MCF 10A (cell line): ENCODE measurements at regions not wholly inside any gene's neighbourhood (a gene's known extent, or its start where the extent isn't known, plus 50 kb on each side); places are given as distances from the start of the nearest gene placed in this dataset.
"Not testable (repeated sequence)": the region's sequence is repeated elsewhere in the genome, so short reads cannot be mapped to it uniquely, and the experiment has no call there.

Source experiments
- BruUV-seq: library from RNA; stranded (reverse); fragments of 400-500 nt; replicated peaks from 2 replicates; lab custom pipeline; 2021; lab: Mats Ljungman, UMichigan
- CTCF ChIA-PET: fragments of 300-600 bp; sonication (Branson Sonifier 250); formaldehyde crosslinking; extraction: SDS; loops from one replicate; lab custom pipeline; 2021; ENCODE audit warnings: antibody characterized with exemption, inconsistent platforms; lab: Yijun Ruan, JAX
- POLR2A ChIA-PET: fragments of 300-600, 350-650 bp; sonication (Branson Sonifier 250); formaldehyde crosslinking; extraction: SDS; loops from one replicate; lab custom pipeline; 2020; ENCODE audit warnings: antibody characterized with exemption, inconsistent platforms; lab: Yijun Ruan, JAX
- DNase-seq: peaks from one replicate; pipeline ENCODE4 v3.0.0-alpha.2; 2018; ENCODE audit not compliant: unreplicated experiment
- H3K27ac Mint-ChIP-seq: one replicate; pipeline ENCODE4 v1.8.0; 2022; ENCODE audit warnings: mild to moderate bottlenecking, low read depth, mixed read lengths; ENCODE audit not compliant: unreplicated experiment
- H3K27me3 Mint-ChIP-seq: one replicate; pipeline ENCODE4 v1.8.0; 2022; ENCODE audit warnings: mixed read lengths; ENCODE audit not compliant: insufficient read depth, unreplicated experiment
- H3K36me3 Mint-ChIP-seq: one replicate; pipeline ENCODE4 v1.8.0; 2022; ENCODE audit warnings: mild to moderate bottlenecking, moderate library complexity, mixed read lengths; ENCODE audit not compliant: insufficient read depth, unreplicated experiment
- H3K4me1 Mint-ChIP-seq: one replicate; pipeline ENCODE4 v1.8.0; 2022; ENCODE audit warnings: mixed read lengths; ENCODE audit not compliant: insufficient read depth, unreplicated experiment
- H3K4me3 Mint-ChIP-seq: one replicate; pipeline ENCODE4 v1.8.0; 2022; ENCODE audit warnings: mild to moderate bottlenecking, moderate library complexity, mixed read lengths; ENCODE audit not compliant: unreplicated experiment
- H3K9me3 Mint-ChIP-seq: one replicate; pipeline ENCODE4 v1.8.0; 2022; ENCODE audit warnings: mixed read lengths; ENCODE audit not compliant: unreplicated experiment
- CTCF ChIP-seq: fragments of 200-600 bp; IDR thresholded peaks from one replicate; pipeline ENCODE4 v1.8.0; 2022; ENCODE audit warnings: antibody characterized with exemption, mild to moderate bottlenecking; ENCODE audit not compliant: unreplicated experiment
- intact Hi-C: fragments of 100-400 bp; cut with micrococcal nuclease; formaldehyde crosslinking; loops from 2 replicates; pipeline ENCODE4 v1.14.1; 2022

GRCh38 chr3:110504401-110504800 lies 567.2 kb upstream of the NECTIN3 start:
- no peak for TF ChIP-seq CTCF
- Mint-ChIP-seq H3K4me3 (no peak overlapping the region), H3K27me3 (no peaks in the 10 kb centered on the region), H3K36me3 (no peaks in the 10 kb centered on the region), H3K9me3 (peaks cover 9% of the 10 kb centered on the region), H3K4me1 (no peaks in the 10 kb centered on the region), H3K27ac (no peak overlapping the region)
- POLR2A ChIA-PET: no interaction called here
- BruUV-seq: no TSS peak
- no peak for DNase-seq
- CTCF ChIA-PET: interaction anchor here (0.6 kb wide), 1 partner anchor 528 kb away, joined by 3 read pairs; no protein-coding TSS in a partner anchor
- intact Hi-C loops: no loop called here

GRCh38 chr3:110504901-110505300 lies 566.7 kb upstream of the NECTIN3 start:
- H3K4me3 Mint-ChIP-seq: no peak overlapping the region
- BruUV-seq: no TSS peak
- TF ChIP-seq CTCF: no peak
- no peaks in the 10 kb centered on the region for H3K4me1 Mint-ChIP-seq
- POLR2A ChIA-PET: no interaction called here
- peaks cover 9% of the 10 kb centered on the region for H3K9me3 Mint-ChIP-seq
- CTCF ChIA-PET: no interaction called here
- intact Hi-C loops: no loop called here
- H3K36me3 Mint-ChIP-seq: no peaks in the 10 kb centered on the region
- no peak overlapping the region for H3K27ac Mint-ChIP-seq
- no peaks in the 10 kb centered on the region for H3K27me3 Mint-ChIP-seq
- no peak for DNase-seq

GRCh38 chr3:110506890-110507289 lies 564.7 kb upstream of the NECTIN3 start:
- no peak overlapping the region for H3K4me3 Mint-ChIP-seq
- no peaks in the 10 kb centered on the region for H3K36me3 Mint-ChIP-seq
- peaks cover 17% of the 10 kb centered on the region for H3K9me3 Mint-ChIP-seq
- H3K27ac Mint-ChIP-seq: no peak overlapping the region
- ChIA-PET POLR2A (no interaction called here), CTCF (interaction anchor here (0.6 kb wide), 1 partner anchor 760 kb away, joined by 3 read pairs; no protein-coding TSS in a partner anchor)
- TF ChIP-seq CTCF: no peak
- DNase-seq: no peak
- intact Hi-C loops: no loop called here
- H3K27me3 Mint-ChIP-seq: no peaks in the 10 kb centered on the region
- BruUV-seq: no TSS peak
- H3K4me1 Mint-ChIP-seq: no peaks in the 10 kb centered on the region

- H3K4me1 Mint-ChIP-seq, intact Hi-C loops, H3K36me3 Mint-ChIP-seq, CTCF ChIA-PET, H3K27me3 Mint-ChIP-seq, H3K4me3 Mint-ChIP-seq, DNase-seq, BruUV-seq, H3K27ac Mint-ChIP-seq, POLR2A ChIA-PET: not testable (repeated sequence)
- peaks cover 17% of the 10 kb centered on the region for H3K9me3 Mint-ChIP-seq
These were observed 564.0 kb upstream of the NECTIN3 start for GRCh38 chr3:110507570-110507969.

GRCh38 chr3:110512961-110513360 lies 558.7 kb upstream of the NECTIN3 start:
- peaks cover 33% of the 10 kb centered on the region for H3K9me3 Mint-ChIP-seq
- H3K4me1 Mint-ChIP-seq: no peaks in the 10 kb centered on the region
- no peak overlapping the region for H3K4me3 Mint-ChIP-seq
- intact Hi-C loops: no loop called here
- no peak for DNase-seq
- no peaks in the 10 kb centered on the region for H3K27me3 Mint-ChIP-seq
- ChIA-PET POLR2A (no interaction called here), CTCF (interaction anchor here (0.6 to 0.8 kb wide), 2 partner anchors 8 to 133 kb away, joined by 3 to 5 read pairs; no protein-coding TSS in a partner anchor)
- TF ChIP-seq CTCF: no peak
- peaks cover 7% of the 10 kb centered on the region for H3K36me3 Mint-ChIP-seq
- BruUV-seq: no TSS peak
- H3K27ac Mint-ChIP-seq: no peak overlapping the region
